ENCODE measurements at regions not wholly inside any gene's neighbourhood (a gene's known extent, or its start where the extent isn't known, plus 50 kb on each side); places are given as distances from the start of the nearest gene placed in this dataset.
"Not testable (repeated sequence)": the region's sequence is repeated elsewhere in the genome, so short reads cannot be mapped to it uniquely, and the experiment has no call there.

DNA sequence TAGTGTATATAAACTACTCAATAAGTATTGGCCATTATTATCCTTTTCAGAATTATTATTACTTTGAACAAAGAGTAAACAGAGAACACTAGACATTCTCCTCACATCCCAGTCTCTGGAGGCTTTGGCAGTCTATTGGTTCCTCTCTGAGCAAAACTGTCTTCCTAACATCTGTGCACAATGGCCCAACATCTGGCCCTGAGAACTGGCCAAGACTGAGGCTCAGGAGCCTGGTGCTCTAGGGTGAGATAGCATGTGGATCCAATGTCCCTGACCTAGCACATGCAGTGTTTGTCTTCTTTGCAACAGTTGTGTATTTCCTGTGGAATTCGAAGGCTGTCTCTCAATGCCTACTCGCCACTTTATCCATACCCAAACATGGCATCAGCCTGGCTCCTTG is 313.2 kb upstream of the KAZN start:
- H3K79me2 ChIP-seq (ENCODE audit: control insufficient read depth, insufficient read depth, low read length): no peaks in the 10 kb centered on the region
- DNase-seq (ENCODE audit: low read depth, low spot score) (no peak), FAIRE-seq (no peak)
- dilution Hi-C loops (cut with MboI; ENCODE audit: extremely low pct_ligation_motif_present, low sequenced_read_pairs): no loop called here
- no peaks in the 10 kb centered on the region for H3K36me3 ChIP-seq (ENCODE audit: control insufficient read depth in 2 of 2, extremely low read depth in 1 of 2, insufficient read depth in 2 of 2, low read length in 2 of 2)
- no peaks in the 10 kb centered on the region for H3K9me3 ChIP-seq (replicated peaks; ENCODE audit: control insufficient read depth, insufficient read depth, low read length)
- no peak overlapping the region for H3K4me3 ChIP-seq (replicated peaks in 1 of 3; ENCODE audit: insufficient read depth in 1 of 3, low read depth in 1 of 3, low read length in 3 of 3)
- no peaks in the 10 kb centered on the region for H4K20me1 ChIP-seq (replicated peaks; ENCODE audit: control insufficient read depth, extremely low read depth, insufficient read depth, low read length)
- H3K9ac ChIP-seq (replicated peaks; ENCODE audit: extremely low read depth, insufficient read depth, low read length): no peak overlapping the region
- H3K4me1 ChIP-seq (ENCODE audit: control insufficient read depth, extremely low read depth, insufficient read depth, low read length): no peaks in the 10 kb centered on the region
- intact Hi-C loops (cut with micrococcal nuclease): no loop called here
- no peak overlapping the region for H3K4me2 ChIP-seq (ENCODE audit: insufficient read depth, low read length)
- no TSS peak for BruUV-seq (replicated peaks)
- TF ChIP-seq MYC (IDR thresholded peaks at IDR 0.05; ENCODE audit: low read depth, low read length) (no peak), GATA2 (IDR thresholded peaks at IDR 0.05; ENCODE audit: insufficient read depth, insufficient read length, low read depth, low read length) (no peak), FOS (IDR thresholded peaks at IDR 0.05; ENCODE audit: borderline replicate concordance, insufficient read depth, low read length) (no peak), POLR2A (IDR thresholded peaks at IDR 0.05; ENCODE audit: low read depth, low read length) (no peak), EZH2 (IDR thresholded peaks at IDR 0.05; ENCODE audit: borderline replicate concordance, low read depth, low read length, severe bottlenecking) (no peak), JUN (IDR thresholded peaks at IDR 0.05; ENCODE audit: borderline replicate concordance, insufficient read depth, insufficient read length, low read depth) (no peak), POLR2AphosphoS5 (IDR thresholded peaks at IDR 0.05; ENCODE audit: insufficient read depth, low read depth, low read length) (no peak)
- TF ChIP-seq, protein P1, sequence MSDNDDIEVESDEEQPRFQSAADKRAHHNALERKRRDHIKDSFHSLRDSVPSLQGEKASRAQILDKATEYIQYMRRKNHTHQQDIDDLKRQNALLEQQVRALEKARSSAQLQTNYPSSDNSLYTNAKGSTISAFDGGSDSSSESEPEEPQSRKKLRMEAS (IDR thresholded peaks at IDR 0.05; ENCODE audit: insufficient read depth, insufficient read length): no peak
- TF ChIP-seq, protein P2, sequence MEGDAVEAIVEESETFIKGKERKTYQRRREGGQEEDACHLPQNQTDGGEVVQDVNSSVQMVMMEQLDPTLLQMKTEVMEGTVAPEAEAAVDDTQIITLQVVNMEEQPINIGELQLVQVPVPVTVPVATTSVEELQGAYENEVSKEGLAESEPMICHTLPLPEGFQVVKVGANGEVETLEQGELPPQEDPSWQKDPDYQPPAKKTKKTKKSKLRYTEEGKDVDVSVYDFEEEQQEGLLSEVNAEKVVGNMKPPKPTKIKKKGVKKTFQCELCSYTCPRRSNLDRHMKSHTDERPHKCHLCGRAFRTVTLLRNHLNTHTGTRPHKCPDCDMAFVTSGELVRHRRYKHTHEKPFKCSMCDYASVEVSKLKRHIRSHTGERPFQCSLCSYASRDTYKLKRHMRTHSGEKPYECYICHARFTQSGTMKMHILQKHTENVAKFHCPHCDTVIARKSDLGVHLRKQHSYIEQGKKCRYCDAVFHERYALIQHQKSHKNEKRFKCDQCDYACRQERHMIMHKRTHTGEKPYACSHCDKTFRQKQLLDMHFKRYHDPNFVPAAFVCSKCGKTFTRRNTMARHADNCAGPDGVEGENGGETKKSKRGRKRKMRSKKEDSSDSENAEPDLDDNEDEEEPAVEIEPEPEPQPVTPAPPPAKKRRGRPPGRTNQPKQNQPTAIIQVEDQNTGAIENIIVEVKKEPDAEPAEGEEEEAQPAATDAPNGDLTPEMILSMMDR (IDR thresholded peaks at IDR 0.05; ENCODE audit: extremely low read depth in 1 of 2, insufficient read depth in 1 of 2, low read depth in 1 of 2, low read length in 2 of 2): no peak
- no peaks in the 10 kb centered on the region for H3K9me1 ChIP-seq (replicated peaks; ENCODE audit: control insufficient read depth, extremely low read depth, insufficient read depth, low read length)
- POLR2A ChIA-PET: no interaction called here
- no peak overlapping the region for H3K27ac ChIP-seq (ENCODE audit: insufficient read depth, low read depth, low read length)
- no peak overlapping the region for H2AFZ ChIP-seq (ENCODE audit: low read depth, low read length)
- no peaks in the 10 kb centered on the region for H3K27me3 ChIP-seq (ENCODE audit: control insufficient read depth in 2 of 2, insufficient read depth in 2 of 2, low read length in 2 of 2)
- CTCF ChIA-PET: no interaction called here

DNA sequence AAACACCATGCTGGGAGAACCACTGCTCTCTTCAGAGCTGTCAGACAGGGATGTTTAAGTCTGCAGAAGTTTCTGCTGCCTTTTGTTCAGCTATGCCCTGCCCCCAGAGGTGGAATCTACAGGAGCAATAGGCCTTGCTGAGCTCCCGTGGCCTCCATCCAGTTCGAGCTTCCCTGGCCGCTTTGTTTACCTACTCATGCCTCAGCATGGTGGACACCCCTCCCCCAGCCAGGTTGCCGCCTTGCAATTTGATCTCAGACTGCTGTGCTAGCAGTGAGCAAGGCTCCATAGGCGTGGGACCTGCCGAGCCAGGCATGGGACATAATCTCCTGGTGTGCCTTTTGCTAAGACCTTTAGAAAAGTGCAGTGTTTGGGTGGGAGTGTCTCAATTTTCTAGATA is 307.3 kb upstream of the KAZN start:
- H3K36me3 ChIP-seq (ENCODE audit: control insufficient read depth in 2 of 2, extremely low read depth in 1 of 2, insufficient read depth in 2 of 2, low read length in 2 of 2); FAIRE-seq; H3K79me2 ChIP-seq (ENCODE audit: control insufficient read depth, insufficient read depth, low read length); H3K27ac ChIP-seq (ENCODE audit: insufficient read depth, low read depth, low read length); H3K9ac ChIP-seq (replicated peaks; ENCODE audit: extremely low read depth, insufficient read depth, low read length); H3K4me2 ChIP-seq (ENCODE audit: insufficient read depth, low read length); H2AFZ ChIP-seq (ENCODE audit: low read depth, low read length); H3K4me1 ChIP-seq (ENCODE audit: control insufficient read depth, extremely low read depth, insufficient read depth, low read length); intact Hi-C loops (cut with micrococcal nuclease); H3K4me3 ChIP-seq (replicated peaks in 1 of 3; ENCODE audit: insufficient read depth in 1 of 3, low read depth in 1 of 3, low read length in 3 of 3); CTCF ChIA-PET; BruUV-seq (replicated peaks); H4K20me1 ChIP-seq (replicated peaks; ENCODE audit: control insufficient read depth, extremely low read depth, insufficient read depth, low read length); POLR2A ChIA-PET; dilution Hi-C loops (cut with MboI; ENCODE audit: extremely low pct_ligation_motif_present, low sequenced_read_pairs); H3K27me3 ChIP-seq (ENCODE audit: control insufficient read depth in 2 of 2, insufficient read depth in 2 of 2, low read length in 2 of 2); H3K9me1 ChIP-seq (replicated peaks; ENCODE audit: control insufficient read depth, extremely low read depth, insufficient read depth, low read length); H3K9me3 ChIP-seq (replicated peaks; ENCODE audit: control insufficient read depth, insufficient read depth, low read length); DNase-seq (ENCODE audit: low read depth, low spot score): not testable (repeated sequence)
